BJ (cell line): ENCODE measurements at regions not wholly inside any gene's neighbourhood (a gene's known extent, or its start where the extent isn't known, plus 50 kb on each side); places are given as distances from the start of the nearest gene placed in this dataset.
"Not testable (repeated sequence)": the region's sequence is repeated elsewhere in the genome, so short reads cannot be mapped to it uniquely, and the experiment has no call there.

Experiments used
- CTCF ChIA-PET: fragments of 350-600 bp; formaldehyde crosslinking; extraction: SDS; loops from one replicate; lab custom pipeline; 2021; ENCODE audit warnings: antibody characterized with exemption, inconsistent platforms; lab: Yijun Ruan, JAX
- POLR2A ChIA-PET: fragments of 300-600 bp; sonication (Branson Sonifier 250); formaldehyde crosslinking; extraction: SDS; loops from one replicate; lab custom pipeline; 2021; ENCODE audit warnings: antibody characterized with exemption; lab: Charles Lee
- DNase-seq: peaks from one replicate; pipeline ENCODE4 v3.0.0-alpha.2; 2011; ENCODE audit warnings: low read depth
- H3K27me3 ChIP-seq: 2 replicates; pipeline ENCODE4 v1.6.0; 2011; ENCODE audit warnings: low read length; ENCODE audit not compliant: control insufficient read depth, insufficient read depth
- H3K36me3 ChIP-seq: 2 replicates; pipeline ENCODE4 v1.5.1; 2011; ENCODE audit warnings: low read length; ENCODE audit not compliant: control insufficient read depth, insufficient read depth
- H3K4me3 ChIP-seq: 2 replicates; pipeline ENCODE4 v1.5.1; 2011; ENCODE audit warnings: low read depth, mild to moderate bottlenecking, control low read depth, low read length
- CTCF ChIP-seq: IDR thresholded peaks from 2 replicates; pipeline ENCODE4 v1.5.1; 2011; ENCODE audit warnings: low read depth, mild to moderate bottlenecking, control low read depth, inconsistent platforms, low read length, moderate library complexity; ENCODE audit not compliant: insufficient read depth

GRCh38 chr12:46965880-46966279 is 113.5 kb upstream of the PCED1B start:
- POLR2A ChIA-PET: no interaction called here
- TF ChIP-seq CTCF: no peak
- no peak for DNase-seq
- CTCF ChIA-PET: interaction anchor here (0.6 to 1.7 kb wide), 6 partner anchors 13 to 55 kb away, joined by 3 to 12 read pairs (median 4); no protein-coding TSS in a partner anchor
- Histone ChIP-seq H3K36me3 (no peaks in the 10 kb centered on the region), H3K4me3 (no peak overlapping the region), H3K27me3 (no peaks in the 10 kb centered on the region)

DNA sequence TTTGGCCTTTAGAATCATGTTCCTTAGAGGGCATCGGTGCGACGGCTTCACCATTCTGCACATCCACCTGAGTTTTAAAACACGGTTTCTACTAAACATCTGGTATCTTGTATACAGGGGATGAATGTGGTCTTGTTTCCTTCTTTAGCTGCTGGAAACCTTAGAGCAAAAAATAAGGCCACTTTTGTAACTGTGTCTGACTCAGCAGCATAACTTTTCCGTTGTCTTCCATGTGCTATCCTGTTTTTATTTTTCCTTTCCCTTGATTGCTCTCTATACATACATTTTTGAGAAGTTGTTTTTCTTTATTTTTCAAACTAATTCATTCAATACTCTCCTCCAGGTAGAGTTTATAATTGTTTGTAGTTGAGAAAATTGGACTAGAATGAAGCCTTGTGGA is 108.8 kb upstream of the PCED1B start:
- Histone ChIP-seq H3K36me3 (no peaks in the 10 kb centered on the region), H3K4me3 (no peak overlapping the region), H3K27me3 (no peaks in the 10 kb centered on the region)
- POLR2A ChIA-PET: no interaction called here
- CTCF ChIA-PET: interaction anchor here (1.2 kb wide), 1 partner anchor 13 kb away, joined by 5 read pairs; no protein-coding TSS in a partner anchor
- DNase-seq: no peak
- no peak for TF ChIP-seq CTCF

DNA sequence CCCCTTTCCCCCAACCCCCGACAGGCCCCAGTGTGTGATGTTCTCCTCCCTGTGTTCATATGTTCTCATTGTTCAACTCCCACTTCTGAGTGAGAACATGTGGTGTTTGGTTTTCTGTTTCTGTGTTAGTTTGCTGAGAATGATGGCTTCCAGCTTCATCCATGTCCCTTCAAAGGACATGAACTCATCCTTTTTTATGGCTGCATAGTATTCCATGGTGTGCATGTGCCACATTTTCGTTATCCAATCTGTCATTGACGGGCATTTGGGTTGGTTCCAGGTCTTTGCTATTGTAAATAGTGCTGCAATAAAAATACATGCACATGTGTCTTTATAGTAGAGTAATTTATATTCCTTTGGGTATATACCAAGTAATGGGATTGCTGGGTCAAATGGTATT is 105.5 kb upstream of the PCED1B start:
- POLR2A ChIA-PET, H3K4me3 ChIP-seq, H3K27me3 ChIP-seq, H3K36me3 ChIP-seq, DNase-seq: not testable (repeated sequence)
- CTCF ChIA-PET: interaction anchor here (0.6 to 1.5 kb wide), 2 partner anchors 10 to 490 kb away, joined by 3 to 6 read pairs; no protein-coding TSS in a partner anchor

DNA sequence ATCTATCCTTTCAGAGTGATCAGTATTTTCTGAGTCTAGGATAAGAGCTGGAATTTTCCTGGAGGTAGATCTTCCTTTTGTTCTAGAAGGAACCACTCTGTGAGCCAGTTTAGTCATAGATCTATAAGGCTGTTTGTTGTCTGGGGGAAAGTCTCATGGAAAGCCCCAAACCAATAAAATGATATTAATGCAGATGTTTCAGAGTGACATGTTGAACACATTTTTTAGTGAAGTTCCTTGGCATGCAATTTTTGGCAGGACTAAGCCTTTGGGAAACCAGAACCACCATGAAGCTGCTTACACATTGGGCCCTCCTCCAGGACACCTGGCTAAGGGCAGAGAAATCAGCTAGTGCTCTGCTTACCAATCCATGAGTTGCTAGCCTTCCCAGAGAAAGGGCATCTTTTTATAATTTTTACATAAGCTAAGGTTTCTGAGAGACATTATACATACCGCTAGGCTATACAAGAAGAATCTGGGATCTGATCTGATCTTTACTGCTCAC is 101.5 kb upstream of the PCED1B start:
- no peak for TF ChIP-seq CTCF
- no peak for DNase-seq
- Histone ChIP-seq H3K4me3 (no peak overlapping the region), H3K27me3 (no peaks in the 10 kb centered on the region), H3K36me3 (no peaks in the 10 kb centered on the region)
- ChIA-PET CTCF (no interaction called here), POLR2A (no interaction called here)

- no peak for DNase-seq
- CTCF ChIA-PET: interaction anchor here (1.1 kb wide), 2 partner anchors 38 to 856 kb away, joined by 3 read pairs; no protein-coding TSS in a partner anchor
- no peak for TF ChIP-seq CTCF
- POLR2A ChIA-PET: no interaction called here
- Histone ChIP-seq H3K36me3 (no peaks in the 10 kb centered on the region), H3K27me3 (no peaks in the 10 kb centered on the region), H3K4me3 (no peak overlapping the region)
Measured at GRCh38 chr12:46981622-46982021, 97.8 kb upstream of the PCED1B start.
